ENCODE measurements at regions not wholly inside any gene's neighbourhood (a gene's known extent, or its start where the extent isn't known, plus 50 kb on each side); places are given as distances from the start of the nearest gene placed in this dataset.
"Not testable (repeated sequence)": the region's sequence is repeated elsewhere in the genome, so short reads cannot be mapped to it uniquely, and the experiment has no call there.

GRCh38 chr2:234699456-234699855 lies 202.6 kb upstream of the ARL4C start:
- TF ChIP-seq CTCF (IDR thresholded peaks at IDR 0.05; ENCODE audit: insufficient read depth, low read depth, low read length, missing control alignments), result no peak
- DNase-seq (ENCODE audit: low read depth), result no peak
- H3K4me3 ChIP-seq (ENCODE audit: low read depth, low read length), result no peak overlapping the region

GRCh38 chr2:234697300-234697876 lies 200.5 kb upstream of the ARL4C start:
- H3K4me3 ChIP-seq (ENCODE audit: low read depth, low read length); DNase-seq (ENCODE audit: low read depth): not testable (repeated sequence)

GRCh38 chr2:234695981-234696380 lies 199.1 kb upstream of the ARL4C start:
- DNase-seq (ENCODE audit: low read depth), result no peak
- TF ChIP-seq CTCF (IDR thresholded peaks at IDR 0.05; ENCODE audit: insufficient read depth, low read depth, low read length, missing control alignments), result no peak

DNA sequence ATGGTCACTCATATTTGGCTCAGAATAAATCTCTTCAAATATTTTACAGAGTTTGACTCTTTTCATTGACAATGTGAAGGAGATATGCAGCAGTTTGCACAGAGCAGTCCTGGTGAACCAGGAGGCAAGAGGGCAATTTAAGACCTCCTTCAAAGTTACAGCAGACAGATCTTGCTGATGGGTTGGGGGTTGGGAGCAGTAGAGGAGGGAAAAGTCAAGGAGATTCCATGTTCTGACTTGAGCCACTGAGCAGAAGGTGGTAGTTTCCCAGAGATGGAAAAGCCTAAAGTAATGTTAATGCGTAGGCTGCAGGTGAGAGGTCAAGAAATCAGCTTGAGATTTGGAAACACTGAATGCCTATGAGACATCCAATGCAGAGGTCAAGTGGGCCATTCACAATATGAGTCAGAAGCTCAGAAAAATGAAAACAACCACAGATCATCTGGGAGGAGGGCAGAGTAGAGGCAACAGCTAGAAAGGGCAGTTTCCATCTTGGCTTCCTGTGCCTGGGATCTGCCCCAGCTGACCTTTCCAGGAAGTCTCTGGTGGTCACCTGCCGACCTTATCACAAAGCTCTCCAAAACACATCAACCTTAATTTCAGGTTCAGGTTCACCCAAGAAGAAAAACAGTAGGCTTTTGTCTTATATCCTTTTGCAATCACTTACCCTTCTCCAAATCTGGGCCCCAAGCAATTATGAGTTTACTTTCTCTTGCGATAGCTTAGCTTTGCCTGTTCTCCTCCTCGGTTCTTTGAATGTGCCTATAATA lies 197.5 kb upstream of the ARL4C start:
- no peak overlapping the region for H3K4me3 ChIP-seq (ENCODE audit: low read depth, low read length)
- DNase-seq (ENCODE audit: low read depth), result no peak
- no peak for TF ChIP-seq CTCF (IDR thresholded peaks at IDR 0.05; ENCODE audit: insufficient read depth, low read depth, low read length, missing control alignments)

More at GRCh38 chr2:234695981-234696380, 199.1 kb upstream of the ARL4C start:
- H3K4me3 ChIP-seq (ENCODE audit: low read depth, low read length), result no peak overlapping the region

- DNase-seq (ENCODE audit: low read depth); H3K4me3 ChIP-seq (ENCODE audit: low read depth, low read length): not testable (repeated sequence)
Measured at GRCh38 chr2:234693681-234694190, 196.9 kb upstream of the ARL4C start.

DNA sequence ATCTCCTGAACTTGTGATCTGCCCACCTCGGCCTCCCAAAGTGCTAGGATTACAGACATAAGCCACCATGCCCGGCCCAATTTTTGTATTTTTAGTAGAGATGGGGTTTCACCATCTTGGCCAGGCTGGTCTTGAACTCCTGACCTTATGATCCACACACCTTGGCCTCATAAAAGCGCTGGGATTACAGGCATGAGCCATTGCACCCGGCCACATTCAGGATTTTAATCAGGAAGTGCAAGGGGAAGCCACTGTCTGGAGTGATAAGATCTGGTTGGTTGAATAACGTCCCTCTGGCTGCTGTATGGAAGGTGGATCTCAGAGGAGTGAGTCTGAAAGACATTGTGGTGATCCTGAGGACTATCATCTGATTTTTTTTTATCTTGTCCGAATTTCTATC lies 196.3 kb upstream of the ARL4C start:
- DNase-seq (ENCODE audit: low read depth); H3K4me3 ChIP-seq (ENCODE audit: low read depth, low read length): not testable (repeated sequence)

GRCh38 chr2:234691968-234692955 lies 195.4 kb upstream of the ARL4C start:
- DNase-seq (ENCODE audit: low read depth), result no peak

More at GRCh38 chr2:234691968-234692955, 195.4 kb upstream of the ARL4C start:
- no peak for TF ChIP-seq CTCF (IDR thresholded peaks at IDR 0.05; ENCODE audit: insufficient read depth, low read depth, low read length, missing control alignments)
- no peak overlapping the region for H3K4me3 ChIP-seq (ENCODE audit: low read depth, low read length)
